ENCODE measurements at regions not wholly inside any gene's neighbourhood (a gene's known extent, or its start where the extent isn't known, plus 50 kb on each side); places are given as distances from the start of the nearest gene placed in this dataset.

DNA sequence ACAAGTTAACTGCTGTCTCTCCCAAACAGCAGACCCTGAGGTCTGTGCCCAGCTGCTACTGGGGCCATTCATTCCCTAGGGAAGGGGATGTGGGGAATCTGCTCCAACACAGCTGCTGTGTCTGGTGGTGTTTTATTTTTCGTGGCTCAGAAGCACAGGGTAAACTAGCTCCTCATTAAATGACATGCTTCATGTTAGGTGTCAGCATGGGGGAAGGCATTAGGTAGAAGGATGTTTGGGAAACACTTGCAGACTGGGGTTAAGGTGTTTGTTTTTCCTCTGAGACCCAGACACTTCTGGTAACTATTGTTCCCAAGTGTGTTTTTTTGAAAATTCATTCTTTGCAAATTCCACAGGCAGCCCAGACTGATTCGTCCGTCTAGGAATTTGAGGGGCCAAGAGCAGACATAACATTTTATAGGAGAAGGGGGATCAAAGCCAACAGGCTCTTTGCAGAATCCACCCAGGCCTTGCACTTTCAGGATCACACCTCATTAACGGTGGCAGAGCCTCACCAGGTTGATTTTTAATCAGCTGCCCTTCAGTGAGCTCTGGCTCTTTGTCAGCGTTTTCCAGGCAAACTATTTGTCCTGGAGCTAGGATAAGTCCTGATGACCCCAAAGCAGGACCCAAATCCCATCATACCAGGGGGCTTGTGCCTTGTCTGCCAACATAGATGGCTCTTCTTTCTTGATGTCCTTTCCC, 65.4 kb upstream of the ITGA11 start:
- DNase-seq (ENCODE audit: extremely low read depth, insufficient read length) = no peak
- H3K4me3 ChIP-seq (replicated peaks; ENCODE audit: low read depth, low read length) = no peak overlapping the region
- no peaks in the 10 kb centered on the region; the same call in 1 of the 2 replicates for H3K27me3 ChIP-seq (replicated peaks; ENCODE audit: control insufficient read depth, insufficient read depth, low read length)
- TF ChIP-seq, protein P1, sequence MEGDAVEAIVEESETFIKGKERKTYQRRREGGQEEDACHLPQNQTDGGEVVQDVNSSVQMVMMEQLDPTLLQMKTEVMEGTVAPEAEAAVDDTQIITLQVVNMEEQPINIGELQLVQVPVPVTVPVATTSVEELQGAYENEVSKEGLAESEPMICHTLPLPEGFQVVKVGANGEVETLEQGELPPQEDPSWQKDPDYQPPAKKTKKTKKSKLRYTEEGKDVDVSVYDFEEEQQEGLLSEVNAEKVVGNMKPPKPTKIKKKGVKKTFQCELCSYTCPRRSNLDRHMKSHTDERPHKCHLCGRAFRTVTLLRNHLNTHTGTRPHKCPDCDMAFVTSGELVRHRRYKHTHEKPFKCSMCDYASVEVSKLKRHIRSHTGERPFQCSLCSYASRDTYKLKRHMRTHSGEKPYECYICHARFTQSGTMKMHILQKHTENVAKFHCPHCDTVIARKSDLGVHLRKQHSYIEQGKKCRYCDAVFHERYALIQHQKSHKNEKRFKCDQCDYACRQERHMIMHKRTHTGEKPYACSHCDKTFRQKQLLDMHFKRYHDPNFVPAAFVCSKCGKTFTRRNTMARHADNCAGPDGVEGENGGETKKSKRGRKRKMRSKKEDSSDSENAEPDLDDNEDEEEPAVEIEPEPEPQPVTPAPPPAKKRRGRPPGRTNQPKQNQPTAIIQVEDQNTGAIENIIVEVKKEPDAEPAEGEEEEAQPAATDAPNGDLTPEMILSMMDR (IDR thresholded peaks at IDR 0.05; ENCODE audit: insufficient read depth, low read length, poor library complexity, severe bottlenecking) = no peak
- H3K36me3 ChIP-seq (ENCODE audit: control insufficient read depth, insufficient read depth, low read length) = no peaks in the 10 kb centered on the region

DNA sequence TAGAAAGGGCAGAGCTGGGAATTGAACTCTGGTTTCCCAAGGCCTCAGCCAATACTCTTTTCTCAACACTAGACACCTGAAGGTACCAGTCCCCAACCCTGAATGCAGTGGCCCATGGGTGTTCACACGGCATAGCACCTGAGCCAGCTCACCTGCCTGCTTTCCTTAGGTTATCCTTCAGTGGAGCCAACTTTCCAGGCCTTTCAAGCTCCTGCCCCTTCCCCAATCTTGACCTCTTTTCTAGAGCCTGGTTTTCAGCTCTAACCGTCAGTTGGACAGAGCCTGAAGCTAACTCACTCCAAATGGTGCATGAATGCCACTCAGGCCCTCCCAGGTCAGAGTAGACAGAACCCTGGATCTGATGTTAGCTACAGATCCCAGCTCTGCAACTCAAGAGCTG, 66.1 kb upstream of the ITGA11 start:
- Histone ChIP-seq H3K27me3 (replicated peaks; ENCODE audit: control insufficient read depth, insufficient read depth, low read length) (no peaks in the 10 kb centered on the region; the same call in none of the 2 replicates), H3K36me3 (ENCODE audit: control insufficient read depth, insufficient read depth, low read length) (no peaks in the 10 kb centered on the region), H3K4me3 (replicated peaks; ENCODE audit: low read depth, low read length) (no peak overlapping the region)
- TF ChIP-seq, protein P1 (IDR thresholded peaks at IDR 0.05; ENCODE audit: insufficient read depth, low read length, poor library complexity, severe bottlenecking) = no peak
- DNase-seq (ENCODE audit: extremely low read depth, insufficient read length) = no peak

DNA sequence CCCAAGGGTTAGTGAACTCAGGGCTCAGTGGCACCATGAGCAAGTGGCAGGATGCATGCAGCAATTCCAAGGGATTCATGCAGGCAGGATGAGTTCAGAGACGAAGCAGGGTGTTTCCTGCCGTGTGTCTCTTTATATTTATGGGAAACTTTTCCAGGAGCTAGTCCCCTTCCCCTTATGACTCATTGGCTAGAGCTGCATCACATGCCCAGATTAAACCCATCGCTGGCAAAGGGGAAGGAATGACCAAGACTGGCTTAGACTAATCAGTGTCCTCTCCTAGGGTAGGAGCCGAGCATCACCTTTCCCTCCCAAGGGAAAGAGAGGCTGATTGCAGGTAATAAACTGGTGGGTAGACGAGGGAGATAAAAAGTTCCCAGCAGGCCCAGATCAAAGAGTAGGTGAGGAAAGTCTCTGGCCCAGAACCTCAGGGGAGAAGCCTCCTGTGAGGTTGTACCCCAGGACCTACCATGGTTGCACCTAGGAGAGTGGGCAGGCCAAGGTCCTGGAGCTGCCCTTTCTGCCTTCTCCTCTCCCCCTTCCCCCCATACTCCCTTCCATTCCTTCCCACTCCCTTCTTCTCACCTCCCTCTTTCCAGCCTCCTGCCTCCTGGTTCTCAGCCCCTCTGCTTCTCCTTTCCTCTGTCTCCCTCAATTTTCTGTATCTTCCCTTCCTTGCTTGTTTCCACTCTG, 67.8 kb upstream of the ITGA11 start:
- H3K36me3 ChIP-seq (ENCODE audit: control insufficient read depth, insufficient read depth, low read length) = no peaks in the 10 kb centered on the region
- TF ChIP-seq, protein P1 (IDR thresholded peaks at IDR 0.05; ENCODE audit: insufficient read depth, low read length, poor library complexity, severe bottlenecking) = no peak
- DNase-seq (ENCODE audit: extremely low read depth, insufficient read length) = no peak
- H3K4me3 ChIP-seq (replicated peaks; ENCODE audit: low read depth, low read length) = no peak overlapping the region
- no peaks in the 10 kb centered on the region; the same call in none of the 2 replicates for H3K27me3 ChIP-seq (replicated peaks; ENCODE audit: control insufficient read depth, insufficient read depth, low read length)

DNA sequence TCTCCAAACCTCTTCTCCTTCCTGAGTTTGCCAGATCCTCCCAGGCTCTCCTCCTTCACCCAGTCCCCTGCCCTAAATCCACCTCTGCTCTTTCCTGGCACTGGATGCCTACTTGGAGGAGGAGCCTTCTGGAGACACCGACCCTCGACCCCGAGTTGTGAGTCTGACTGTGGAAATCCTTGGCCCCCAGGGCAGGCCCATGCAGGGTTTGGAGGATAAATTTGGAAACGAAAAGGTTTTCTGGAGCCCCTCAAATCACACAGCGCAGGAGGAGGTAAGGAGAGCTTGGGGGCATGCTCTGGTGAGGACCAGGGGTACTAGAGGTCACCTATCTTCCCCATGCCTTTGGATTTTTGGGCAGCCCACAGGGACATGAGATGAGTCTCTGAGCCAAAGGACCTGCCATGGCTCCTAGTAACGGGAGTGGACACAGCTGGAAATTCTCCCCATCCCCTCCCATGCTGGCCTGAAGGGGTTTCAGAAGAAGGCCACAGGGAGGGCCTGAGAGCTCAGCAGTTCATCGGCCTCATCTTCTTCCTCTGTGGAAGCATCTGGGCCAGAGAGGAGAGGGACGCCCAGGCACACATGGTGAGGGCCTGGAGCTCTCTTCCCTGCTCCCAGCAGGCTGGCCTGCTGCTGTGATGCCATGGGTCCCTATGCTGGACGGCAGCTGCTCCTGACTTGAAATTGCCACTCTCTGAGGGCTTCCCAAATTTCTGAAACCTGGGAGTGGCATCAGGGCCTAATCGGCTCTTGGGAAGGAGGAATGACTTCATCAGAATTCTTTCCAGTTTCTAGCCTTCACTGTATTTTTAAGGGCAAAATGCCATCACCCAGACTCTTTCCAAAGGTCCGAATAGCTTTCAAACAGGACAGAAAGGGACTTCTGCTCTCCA, 68.6 kb upstream of the ITGA11 start:
- H3K4me3 ChIP-seq (replicated peaks; ENCODE audit: low read depth, low read length) = no peak overlapping the region
- TF ChIP-seq, protein P1 (IDR thresholded peaks at IDR 0.05; ENCODE audit: insufficient read depth, low read length, poor library complexity, severe bottlenecking) = no peak

DNA sequence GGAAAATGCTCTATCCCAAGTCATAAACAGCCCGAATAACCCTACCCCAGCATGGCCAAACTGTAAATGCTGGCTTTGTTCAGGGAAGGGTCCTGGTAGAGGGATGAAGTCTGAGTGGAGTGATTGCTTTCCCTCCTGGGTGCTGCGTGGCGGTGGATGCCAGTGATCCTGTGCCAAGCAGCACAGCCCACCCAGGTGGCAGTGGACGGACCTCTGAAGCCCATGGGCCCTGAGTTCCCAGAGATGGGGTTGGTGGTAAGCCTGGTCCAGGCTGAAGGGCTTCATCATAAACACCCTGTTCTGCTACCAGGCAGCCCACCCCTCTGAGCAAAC, 69.3 kb upstream of the ITGA11 start:
- DNase-seq (ENCODE audit: extremely low read depth, insufficient read length) = no peak
- Histone ChIP-seq H3K4me3 (replicated peaks; ENCODE audit: low read depth, low read length) (no peak overlapping the region), H3K27me3 (replicated peaks; ENCODE audit: control insufficient read depth, insufficient read depth, low read length) (peaks cover 1% of the 10 kb centered on the region), H3K36me3 (ENCODE audit: control insufficient read depth, insufficient read depth, low read length) (no peaks in the 10 kb centered on the region)
- TF ChIP-seq, protein P1 (IDR thresholded peaks at IDR 0.05; ENCODE audit: insufficient read depth, low read length, poor library complexity, severe bottlenecking) = no peak

More for the DNA sequence above, 68.6 kb upstream of the ITGA11 start:
- DNase-seq (ENCODE audit: extremely low read depth, insufficient read length) = no peak
- H3K27me3 ChIP-seq (replicated peaks; ENCODE audit: control insufficient read depth, insufficient read depth, low read length) = peaks cover 1% of the 10 kb centered on the region
- H3K36me3 ChIP-seq (ENCODE audit: control insufficient read depth, insufficient read depth, low read length) = no peaks in the 10 kb centered on the region
